ENCODE measurements at regions not wholly inside any gene's neighbourhood (a gene's known extent, or its start where the extent isn't known, plus 50 kb on each side); places are given as distances from the start of the nearest gene placed in this dataset.
A peak's percentile ranks its signal among the peaks of the same experiment; 100 is the strongest.

- no peak for DNase-seq
Measured at GRCh38 chr2:66846887-66847286, 412.0 kb downstream of the MEIS1 start.

GRCh38 chr2:66849153-66849755, 414.3 kb downstream of the MEIS1 start:
- no peak for DNase-seq

DNA sequence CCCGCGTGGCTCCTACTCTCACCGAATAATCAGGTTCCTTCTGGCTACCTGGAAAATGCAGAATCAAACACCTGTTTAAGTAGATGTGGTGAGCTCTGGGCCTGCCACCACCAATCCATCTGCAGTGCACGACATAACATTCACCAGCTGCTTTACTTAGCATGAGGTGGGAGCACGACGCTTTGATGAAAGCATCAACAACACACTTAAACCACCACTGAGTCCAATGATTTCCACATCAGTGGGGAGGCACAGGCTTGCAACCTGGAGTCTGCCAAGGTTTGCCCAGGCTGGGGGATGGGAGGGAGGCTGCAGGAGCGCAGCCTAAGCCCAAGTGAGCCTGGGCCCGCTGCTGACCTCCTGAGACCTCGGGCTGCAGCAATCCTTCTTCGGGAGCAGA, 415.5 kb downstream of the MEIS1 start:
- no peak for DNase-seq

DNA sequence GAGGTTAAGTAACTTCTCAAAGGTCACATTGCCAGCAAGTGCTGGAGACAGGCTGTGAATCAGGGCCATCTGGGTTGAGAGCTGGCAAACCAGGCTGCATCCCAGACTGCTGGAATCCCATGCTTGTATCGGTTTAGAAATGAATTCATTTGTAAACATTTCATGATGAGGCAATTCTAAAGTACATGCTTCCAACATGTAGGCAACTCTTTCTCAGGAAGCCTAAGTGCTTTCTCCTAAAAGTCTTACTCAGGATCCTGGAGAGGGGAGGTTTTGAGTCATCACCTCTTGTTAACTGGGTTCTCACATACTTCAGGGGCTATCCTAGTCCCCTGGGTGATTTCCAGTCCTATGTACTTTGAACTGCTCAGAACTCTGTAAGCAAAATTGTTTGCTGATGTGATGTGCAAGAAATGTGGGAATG, 416.5 kb downstream of the MEIS1 start:
- DNase-seq: no peak

DNA sequence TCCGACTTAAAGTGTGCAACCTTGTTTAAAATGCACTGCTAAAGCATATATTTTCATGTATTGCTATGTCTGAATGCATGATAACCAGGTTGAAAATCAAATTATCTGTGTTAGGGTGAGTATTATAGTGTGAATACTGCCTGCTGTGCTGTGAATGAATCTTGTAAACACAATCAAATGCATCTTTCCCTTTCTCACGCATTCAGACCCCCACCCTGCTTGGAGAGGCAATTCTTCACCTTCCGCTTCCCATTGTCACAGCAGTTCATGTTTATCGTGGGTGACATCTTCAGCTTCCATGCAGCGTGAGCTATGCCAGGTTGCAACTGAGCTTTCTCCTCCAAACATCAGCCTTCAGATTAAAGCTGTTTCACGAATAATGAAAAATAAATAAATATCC, 418.0 kb downstream of the MEIS1 start:
- no peak for DNase-seq

DNA sequence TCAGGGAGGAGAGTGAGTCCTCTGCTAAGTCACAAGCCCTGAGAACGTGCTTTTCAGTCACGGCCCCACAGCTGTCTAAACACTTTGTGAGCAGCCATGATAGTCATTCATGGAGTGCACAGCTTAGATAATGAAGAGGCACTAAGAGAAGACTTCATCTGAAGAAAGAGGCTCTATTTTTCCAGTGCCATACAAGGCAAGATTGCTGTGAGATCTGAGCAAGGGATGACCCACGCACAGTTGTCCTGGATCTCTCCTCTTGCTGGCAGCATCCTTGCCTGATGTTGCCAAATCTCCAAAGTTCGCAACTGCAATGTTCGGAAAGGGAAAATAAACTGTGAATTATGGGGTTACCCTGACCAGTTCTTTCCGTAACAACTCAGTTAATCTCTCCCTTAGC, 418.7 kb downstream of the MEIS1 start:
- no peak for DNase-seq

GRCh38 chr2:66854298-66854697, 419.4 kb downstream of the MEIS1 start:
- no peak for DNase-seq

GRCh38 chr2:66862885-66863650, 428.1 kb downstream of the MEIS1 start:
- DNase-seq: no peak

GRCh38 chr2:66865161-66865560, 430.2 kb downstream of the MEIS1 start:
- DNase-seq: no peak

DNA sequence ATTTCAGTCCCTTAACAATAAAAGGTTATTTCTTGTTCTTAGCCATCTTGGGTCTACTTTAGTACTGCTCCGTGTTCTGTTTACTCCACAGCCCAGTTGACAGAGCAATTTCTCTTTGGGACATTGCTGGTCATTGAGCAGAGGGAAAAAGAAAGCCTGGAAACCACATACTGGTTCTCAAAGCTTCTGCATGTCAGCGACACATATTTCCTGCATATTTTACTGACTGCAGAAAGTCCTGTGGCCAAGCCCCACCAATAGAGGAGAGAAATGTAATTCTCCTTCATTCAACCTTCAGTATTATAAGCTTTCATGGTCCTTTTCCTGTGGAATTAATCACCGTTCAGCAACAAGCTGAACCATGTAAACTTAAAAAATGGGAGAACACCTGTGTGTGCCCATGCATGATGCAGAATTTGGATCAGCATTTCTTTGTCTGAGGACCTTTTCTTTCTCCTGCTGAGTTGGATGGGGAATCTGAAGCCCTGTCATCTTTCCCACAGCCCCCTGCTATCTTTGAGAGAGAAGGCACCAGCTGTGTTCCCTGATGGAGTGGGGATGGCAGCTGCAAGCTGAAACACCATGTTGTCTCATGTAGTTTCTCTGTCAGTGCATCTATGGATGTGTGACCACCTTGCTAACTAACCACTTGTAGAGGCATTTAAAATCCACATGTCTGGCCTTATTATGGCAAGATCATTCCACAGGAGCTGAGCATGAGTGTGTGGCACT, 431.6 kb downstream of the MEIS1 start:
- DNase-seq: no peak

- no peak for DNase-seq
Measured at GRCh38 chr2:66867063-66867441, 432.1 kb downstream of the MEIS1 start.

DNA sequence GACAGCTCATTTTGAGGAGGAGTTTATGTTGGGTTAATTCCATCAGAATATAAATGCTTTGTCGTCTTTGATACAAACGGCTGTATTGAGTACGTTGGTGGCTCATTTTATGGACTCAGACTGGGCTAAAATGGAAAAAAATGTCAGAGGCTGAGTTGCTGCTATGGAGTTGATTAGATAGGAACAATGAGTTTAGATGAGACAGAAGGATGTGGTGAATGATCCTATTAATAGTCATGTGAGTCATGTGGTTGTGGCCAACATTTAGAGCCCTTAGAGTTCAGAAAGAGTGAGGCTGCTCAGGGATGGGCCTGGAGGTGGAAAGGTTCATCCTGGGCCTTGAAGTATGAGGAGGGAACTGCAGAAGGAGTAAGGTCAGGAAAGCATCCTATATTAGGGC, 434.2 kb downstream of the MEIS1 start:
- no peak for DNase-seq

GRCh38 chr2:66872081-66872985, 437.4 kb downstream of the MEIS1 start:
- DNase-seq: no peak

DNA sequence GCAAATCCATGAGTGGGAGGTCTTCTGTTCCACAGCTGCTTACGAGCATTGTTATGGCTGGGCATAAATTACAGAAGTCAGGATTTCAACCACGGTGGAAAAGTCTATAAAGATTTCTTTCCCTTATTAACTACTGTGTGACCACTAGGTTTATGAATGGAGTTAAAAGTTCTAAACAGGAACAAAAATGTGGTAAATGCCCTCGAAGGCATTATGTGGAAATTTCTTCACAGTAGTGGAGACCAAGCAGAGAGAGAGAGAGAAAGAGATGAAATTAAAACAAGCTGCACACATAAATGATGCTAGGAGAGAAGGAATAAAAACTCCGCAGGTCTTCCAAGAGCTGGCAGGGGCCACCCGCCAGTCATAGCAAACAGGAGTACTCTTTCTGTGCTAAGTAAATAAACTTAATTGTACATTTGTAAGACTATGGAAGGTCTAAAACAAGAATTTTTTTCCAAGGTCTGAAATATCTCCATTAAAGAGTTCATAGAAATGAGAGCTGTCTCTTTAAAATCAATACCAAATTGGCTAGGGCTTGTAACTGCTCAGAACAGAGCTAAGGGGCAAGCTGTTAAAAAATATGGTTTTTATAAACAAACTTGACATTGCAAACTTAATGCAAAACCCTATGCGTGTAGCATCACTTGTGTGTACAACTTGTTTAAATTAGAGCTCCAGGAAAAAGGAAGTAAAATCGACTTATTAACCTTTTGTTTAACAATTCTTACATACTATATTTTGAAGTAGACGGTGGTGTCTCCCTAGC, 438.2 kb downstream of the MEIS1 start:
- DNase-seq: peak; percentile 66

GRCh38 chr2:66874411-66874810, 439.5 kb downstream of the MEIS1 start:
- no peak for DNase-seq

DNA sequence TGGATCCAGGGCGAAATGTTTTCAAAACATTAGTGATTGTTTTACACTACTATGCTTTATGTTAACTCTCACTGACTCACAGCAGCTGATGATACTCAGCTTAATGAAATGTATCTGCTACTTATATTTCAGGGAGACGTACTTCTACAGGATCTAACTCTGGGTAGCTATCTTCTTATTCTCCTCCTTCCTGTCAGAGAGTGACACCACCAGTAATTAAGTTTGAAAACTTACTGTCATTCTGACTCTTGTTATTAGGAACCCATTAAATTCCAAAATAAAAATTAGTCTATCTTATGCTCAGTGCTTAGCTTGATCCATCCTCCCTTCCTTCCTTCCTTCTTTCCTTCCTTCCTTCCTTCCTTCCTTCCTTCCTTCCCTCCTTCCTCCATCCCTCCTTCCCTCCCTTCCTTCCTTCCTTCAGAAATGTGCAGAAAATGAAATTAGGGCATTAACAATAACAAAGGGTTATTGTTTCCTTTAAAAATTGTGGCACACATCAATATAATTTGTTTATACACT, 441.1 kb downstream of the MEIS1 start:
- DNase-seq: no peak

DNA sequence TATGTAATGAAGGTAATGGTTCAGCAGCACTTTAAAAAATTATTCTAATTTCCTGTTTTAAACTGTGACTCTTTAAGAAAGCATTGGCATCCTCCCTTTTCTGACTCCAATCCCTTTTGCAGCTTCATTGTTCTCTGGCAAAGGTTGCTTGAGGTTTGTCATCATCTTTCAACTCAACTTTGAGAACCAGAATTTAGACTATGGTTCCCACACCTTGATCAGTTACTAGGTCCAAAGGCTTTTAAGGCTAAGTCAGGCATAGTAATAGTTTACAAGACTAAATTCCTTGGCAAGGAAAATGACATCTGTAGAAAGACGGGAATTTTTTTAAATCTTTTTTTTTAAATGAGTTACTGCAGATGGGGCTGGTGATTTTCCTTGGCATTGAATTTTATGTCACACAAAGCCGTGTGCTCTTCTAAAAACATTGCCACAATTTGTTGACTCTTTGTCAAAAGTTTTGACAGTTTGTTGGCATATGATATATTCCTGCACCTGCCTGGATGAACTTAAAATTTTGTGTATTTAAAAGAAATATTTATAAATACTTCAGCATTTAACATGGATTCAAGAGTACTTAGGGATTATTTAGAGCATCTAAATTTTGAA, 451.0 kb downstream of the MEIS1 start:
- no peak for DNase-seq

- DNase-seq: no peak
Measured at GRCh38 chr2:66888246-66888645, 453.3 kb downstream of the MEIS1 start.

GRCh38 chr2:66888791-66889631, 454.1 kb downstream of the MEIS1 start:
- no peak for DNase-seq

DNA sequence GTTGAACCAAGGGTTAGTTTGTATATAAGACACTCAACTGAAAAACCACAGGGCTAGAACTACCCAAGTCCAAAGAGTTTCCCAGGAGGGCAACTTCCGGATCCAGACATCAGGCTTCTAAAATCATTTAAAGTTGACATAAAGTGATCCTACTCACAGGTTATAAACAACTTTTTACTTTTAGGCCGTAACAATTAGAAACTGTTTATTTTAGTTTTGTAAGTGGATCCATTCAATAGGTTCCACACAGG, 454.6 kb downstream of the MEIS1 start:
- DNase-seq: no peak
